ENCODE measurements at regions not wholly inside any gene's neighbourhood (a gene's known extent, or its start where the extent isn't known, plus 50 kb on each side); places are given as distances from the start of the nearest gene placed in this dataset.
"Not testable (repeated sequence)": the region's sequence is repeated elsewhere in the genome, so short reads cannot be mapped to it uniquely, and the experiment has no call there.

- TF ChIP-seq, protein P1, sequence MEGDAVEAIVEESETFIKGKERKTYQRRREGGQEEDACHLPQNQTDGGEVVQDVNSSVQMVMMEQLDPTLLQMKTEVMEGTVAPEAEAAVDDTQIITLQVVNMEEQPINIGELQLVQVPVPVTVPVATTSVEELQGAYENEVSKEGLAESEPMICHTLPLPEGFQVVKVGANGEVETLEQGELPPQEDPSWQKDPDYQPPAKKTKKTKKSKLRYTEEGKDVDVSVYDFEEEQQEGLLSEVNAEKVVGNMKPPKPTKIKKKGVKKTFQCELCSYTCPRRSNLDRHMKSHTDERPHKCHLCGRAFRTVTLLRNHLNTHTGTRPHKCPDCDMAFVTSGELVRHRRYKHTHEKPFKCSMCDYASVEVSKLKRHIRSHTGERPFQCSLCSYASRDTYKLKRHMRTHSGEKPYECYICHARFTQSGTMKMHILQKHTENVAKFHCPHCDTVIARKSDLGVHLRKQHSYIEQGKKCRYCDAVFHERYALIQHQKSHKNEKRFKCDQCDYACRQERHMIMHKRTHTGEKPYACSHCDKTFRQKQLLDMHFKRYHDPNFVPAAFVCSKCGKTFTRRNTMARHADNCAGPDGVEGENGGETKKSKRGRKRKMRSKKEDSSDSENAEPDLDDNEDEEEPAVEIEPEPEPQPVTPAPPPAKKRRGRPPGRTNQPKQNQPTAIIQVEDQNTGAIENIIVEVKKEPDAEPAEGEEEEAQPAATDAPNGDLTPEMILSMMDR (conservative IDR thresholded peaks at IDR 0.05; ENCODE audit: low read length), result no peak
- no peak overlapping the region for H3K4me3 ChIP-seq (ENCODE audit: low read length)
- no peak for DNase-seq (ENCODE audit: low read depth)
Observed at GRCh38 chr6:74451953-74452352, 753.9 kb downstream of the COL12A1 start.

- TF ChIP-seq, protein P1 (conservative IDR thresholded peaks at IDR 0.05; ENCODE audit: low read length), result no peak
- DNase-seq (ENCODE audit: low read depth), result no peak
- H3K4me3 ChIP-seq (ENCODE audit: low read length), result no peak overlapping the region
Observed at GRCh38 chr6:74448850-74449249, 752.8 kb downstream of the CD109 start.

DNA sequence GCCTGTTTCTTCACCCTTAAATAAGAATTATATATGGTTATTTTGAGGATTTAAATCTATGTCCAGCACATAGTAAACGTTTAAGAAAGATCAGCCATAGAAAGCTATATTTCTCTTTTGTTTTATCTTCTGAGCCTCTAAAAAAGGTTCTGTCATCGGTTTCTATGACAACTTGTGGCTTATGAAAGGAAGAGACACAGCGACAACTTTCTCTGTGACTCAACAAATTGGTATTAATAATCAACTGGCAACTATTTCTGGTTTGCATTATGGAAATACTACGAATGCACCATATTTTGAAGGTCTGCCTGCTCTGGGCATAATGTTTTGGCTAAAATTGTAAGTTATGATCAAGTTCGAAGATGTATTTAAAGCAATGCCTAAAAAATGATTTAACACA lies 751.0 kb downstream of the CD109 start:
- DNase-seq (ENCODE audit: low read depth), result peak; percentile 61
- H3K4me3 ChIP-seq (ENCODE audit: low read length), result no peak overlapping the region
- TF ChIP-seq, protein P1 (conservative IDR thresholded peaks at IDR 0.05; ENCODE audit: low read length), result no peak

- H3K4me3 ChIP-seq (ENCODE audit: low read length), result no peak overlapping the region
- no peak for DNase-seq (ENCODE audit: low read depth)
- TF ChIP-seq, protein P1 (conservative IDR thresholded peaks at IDR 0.05; ENCODE audit: low read length), result no peak
Observed at GRCh38 chr6:74439123-74439811, 743.3 kb downstream of the CD109 start.

DNA sequence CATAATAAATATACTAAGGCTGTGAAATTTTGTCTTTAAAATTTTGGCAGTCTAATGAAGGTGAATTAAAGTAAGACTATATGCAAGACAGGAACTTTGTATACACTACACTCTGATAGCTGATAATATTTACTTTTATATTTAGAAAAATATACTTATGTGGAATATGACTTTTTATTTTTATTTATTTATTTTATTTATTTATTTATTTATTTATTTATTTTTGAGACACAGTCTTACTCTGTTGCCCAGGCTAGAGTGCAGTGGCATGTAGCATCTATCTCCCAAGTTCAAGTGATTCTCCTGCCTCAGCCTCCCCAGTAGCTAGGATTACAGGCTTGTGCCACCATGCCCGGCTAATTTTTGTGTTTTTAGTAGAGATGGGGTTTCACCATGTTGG lies 742.4 kb downstream of the CD109 start:
- H3K4me3 ChIP-seq (ENCODE audit: low read length); DNase-seq (ENCODE audit: low read depth): not testable (repeated sequence)

DNA sequence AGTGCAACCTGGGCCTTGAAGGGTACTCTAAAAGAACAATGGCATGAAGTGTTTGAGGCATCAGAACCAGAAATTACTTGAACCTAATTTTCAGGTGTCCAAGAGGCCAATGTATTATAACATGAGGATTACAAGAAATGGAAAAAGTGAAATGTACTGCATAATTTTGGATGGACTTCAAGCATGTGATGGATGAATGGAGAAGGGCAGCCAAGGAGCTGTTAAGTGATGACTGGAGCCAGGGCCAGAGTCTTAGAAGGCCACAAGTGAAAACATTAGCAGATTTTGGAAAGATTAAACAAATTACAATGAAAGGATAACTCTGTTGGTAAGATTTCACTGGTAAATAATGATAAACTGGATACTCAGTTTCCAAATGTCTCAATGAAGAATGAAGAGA lies 738.2 kb downstream of the CD109 start:
- no peak overlapping the region for H3K4me3 ChIP-seq (ENCODE audit: low read length)
- no peak for DNase-seq (ENCODE audit: low read depth)
- TF ChIP-seq, protein P1 (conservative IDR thresholded peaks at IDR 0.05; ENCODE audit: low read length), result no peak

DNA sequence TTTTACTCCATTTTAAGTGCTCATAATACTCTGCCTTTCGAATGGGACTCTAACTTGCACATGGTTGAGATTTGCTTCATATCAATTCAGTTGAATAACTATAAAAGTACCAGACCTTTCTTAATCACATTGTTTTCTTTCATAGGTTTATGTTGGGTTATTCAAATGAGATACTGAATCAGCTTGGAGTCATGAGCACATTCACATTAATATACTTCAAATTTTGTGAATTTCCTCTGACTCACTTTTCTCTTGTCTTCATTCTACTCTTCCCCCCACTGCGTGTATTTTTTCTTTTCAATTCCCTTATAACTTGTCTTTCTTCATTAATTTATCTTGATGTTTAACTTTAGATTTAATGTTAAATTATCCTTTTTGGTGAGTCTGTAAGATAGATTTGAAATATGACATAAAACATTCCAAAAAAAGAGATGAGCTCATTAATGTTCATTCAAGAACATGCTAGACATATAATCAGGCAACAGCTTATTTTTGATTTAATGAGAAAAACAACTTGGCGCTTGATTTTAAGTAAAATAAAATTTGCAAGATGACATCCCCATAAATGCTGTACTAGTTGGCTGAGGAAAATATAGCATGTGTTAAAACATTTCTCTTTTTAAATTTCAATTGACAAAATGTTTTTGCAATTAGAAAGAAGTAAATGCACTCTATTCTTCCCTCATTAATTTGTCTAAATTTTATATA lies 736.0 kb downstream of the CD109 start:
- H3K4me3 ChIP-seq (ENCODE audit: low read length), result no peak overlapping the region
- TF ChIP-seq, protein P1 (conservative IDR thresholded peaks at IDR 0.05; ENCODE audit: low read length), result no peak
- no peak for DNase-seq (ENCODE audit: low read depth)

All from AG10803 (cell line).